HL-60 (cell line): ENCODE measurements at regions not wholly inside any gene's neighbourhood (a gene's known extent, or its start where the extent isn't known, plus 50 kb on each side); places are given as distances from the start of the nearest gene placed in this dataset.

Experiments used
- DNase-seq, 2 experiments: peaks; one replicate each; pipeline ENCODE4 v3.0.0-alpha.2; 2010 to 2020; ENCODE audit warnings: low read depth in 1 of 2, low spot score in 1 of 2
- H3K27ac ChIP-seq: fragments of 250-450 bp; sonication (Bioruptor Pico); replicated peaks from 2 replicates; pipeline ENCODE4 v1.5.1; 2020; ENCODE audit warnings: mild to moderate bottlenecking, moderate library complexity
- H3K27me3 ChIP-seq: fragments of 250-450 bp; sonication (Bioruptor Pico); 2 replicates; pipeline ENCODE4 v1.5.1; 2021; ENCODE audit warnings: mild to moderate bottlenecking, moderate library complexity; ENCODE audit not compliant: insufficient read depth, poor library complexity, severe bottlenecking
- H3K4me3 ChIP-seq: replicated peaks from 2 replicates; pipeline ENCODE4 v1.5.1; 2011; ENCODE audit warnings: mild to moderate bottlenecking, control low read depth, low read length; ENCODE audit not compliant: insufficient read depth
- CTCF ChIP-seq: IDR thresholded peaks from one replicate; pipeline ENCODE4 v1.5.1; 2011; ENCODE audit warnings: low read length, control low read depth, inconsistent platforms; ENCODE audit not compliant: insufficient read depth
- GABPA ChIP-seq: IDR thresholded peaks from 2 replicates; pipeline ENCODE4 v1.6.1; 2012; ENCODE audit warnings: low read depth
- POLR2AphosphoS5 ChIP-seq: IDR thresholded peaks from 2 replicates; pipeline ENCODE4 v1.6.1; 2012; ENCODE audit warnings: low read depth
- REST ChIP-seq: IDR thresholded peaks from 2 replicates; pipeline ENCODE4 v1.6.1; 2012; ENCODE audit warnings: low read depth; ENCODE audit not compliant: insufficient replicate concordance
- SPI1 ChIP-seq: IDR thresholded peaks from 2 replicates; pipeline ENCODE4 v1.6.1; 2012; ENCODE audit warnings: low read depth, mild to moderate bottlenecking, borderline replicate concordance

GRCh38 chr6:47145212-47145611, 103.1 kb upstream of the ADGRF1 start:
- Histone ChIP-seq H3K27me3 (no peaks in the 10 kb centered on the region), H3K27ac (no peak overlapping the region), H3K4me3 (no peak overlapping the region)
- no peak for DNase-seq
- TF ChIP-seq SPI1 (no peak), CTCF (no peak), GABPA (no peak), REST (no peak), POLR2AphosphoS5 (no peak)

- Histone ChIP-seq H3K27ac (no peak overlapping the region), H3K4me3 (no peak overlapping the region), H3K27me3 (no peaks in the 10 kb centered on the region)
- peak in 1 of 2 experiments; percentile 67 for DNase-seq
- TF ChIP-seq GABPA (no peak), CTCF (no peak)
These were observed 102.2 kb upstream of the ADGRF1 start for GRCh38 chr6:47144306-47144705.

- Histone ChIP-seq H3K27ac (no peak overlapping the region), H3K4me3 (no peak overlapping the region), H3K27me3 (no peaks in the 10 kb centered on the region)
- DNase-seq: no peak
- TF ChIP-seq POLR2AphosphoS5 (no peak), REST (no peak), CTCF (no peak), GABPA (no peak), SPI1 (no peak)
These were observed 99.8 kb upstream of the ADGRF1 start for GRCh38 chr6:47141963-47142362.

- TF ChIP-seq SPI1 (no peak), REST (no peak), CTCF (no peak), GABPA (no peak), POLR2AphosphoS5 (no peak)
- H3K4me3 ChIP-seq: no peak overlapping the region
- H3K27me3 ChIP-seq: no peaks in the 10 kb centered on the region
- no peak for DNase-seq
- H3K27ac ChIP-seq: no peak overlapping the region
These were observed 99.0 kb upstream of the ADGRF1 start for GRCh38 chr6:47141171-47141570.
